ENCODE measurements at regions not wholly inside any gene's neighbourhood (a gene's known extent, or its start where the extent isn't known, plus 50 kb on each side); places are given as distances from the start of the nearest gene placed in this dataset.
A peak's percentile ranks its signal among the peaks of the same experiment; 100 is the strongest.

GRCh38 chr9:109681301-109681700 is 98.7 kb upstream of the PALM2AKAP2 start:
- TF ChIP-seq, protein P1, sequence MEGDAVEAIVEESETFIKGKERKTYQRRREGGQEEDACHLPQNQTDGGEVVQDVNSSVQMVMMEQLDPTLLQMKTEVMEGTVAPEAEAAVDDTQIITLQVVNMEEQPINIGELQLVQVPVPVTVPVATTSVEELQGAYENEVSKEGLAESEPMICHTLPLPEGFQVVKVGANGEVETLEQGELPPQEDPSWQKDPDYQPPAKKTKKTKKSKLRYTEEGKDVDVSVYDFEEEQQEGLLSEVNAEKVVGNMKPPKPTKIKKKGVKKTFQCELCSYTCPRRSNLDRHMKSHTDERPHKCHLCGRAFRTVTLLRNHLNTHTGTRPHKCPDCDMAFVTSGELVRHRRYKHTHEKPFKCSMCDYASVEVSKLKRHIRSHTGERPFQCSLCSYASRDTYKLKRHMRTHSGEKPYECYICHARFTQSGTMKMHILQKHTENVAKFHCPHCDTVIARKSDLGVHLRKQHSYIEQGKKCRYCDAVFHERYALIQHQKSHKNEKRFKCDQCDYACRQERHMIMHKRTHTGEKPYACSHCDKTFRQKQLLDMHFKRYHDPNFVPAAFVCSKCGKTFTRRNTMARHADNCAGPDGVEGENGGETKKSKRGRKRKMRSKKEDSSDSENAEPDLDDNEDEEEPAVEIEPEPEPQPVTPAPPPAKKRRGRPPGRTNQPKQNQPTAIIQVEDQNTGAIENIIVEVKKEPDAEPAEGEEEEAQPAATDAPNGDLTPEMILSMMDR (IDR thresholded peaks at IDR 0.05; ENCODE audit: insufficient read depth, low read depth, low read length): no peak
- DNase-seq (ENCODE audit: low read depth): no peak
- Histone ChIP-seq H3K36me3 (ENCODE audit: control insufficient read depth, insufficient read depth, low read length) (no peaks in the 10 kb centered on the region), H3K27me3 (ENCODE audit: control insufficient read depth, insufficient read depth, low read length) (peaks cover 2% of the 10 kb centered on the region; the same call in 1 of the 2 replicates), H3K4me3 (ENCODE audit: low read depth, low read length) (no peak overlapping the region)
- CTCF ChIA-PET: no interaction called here
- POLR2A ChIA-PET: no interaction called here

GRCh38 chr9:109682227-109682626 is 97.8 kb upstream of the PALM2AKAP2 start:
- TF ChIP-seq, protein P1 (IDR thresholded peaks at IDR 0.05; ENCODE audit: insufficient read depth, low read depth, low read length): no peak
- CTCF ChIA-PET: no interaction called here
- Histone ChIP-seq H3K27me3 (ENCODE audit: control insufficient read depth, insufficient read depth, low read length) (peaks cover 2% of the 10 kb centered on the region; the same call in 1 of the 2 replicates), H3K36me3 (ENCODE audit: control insufficient read depth, insufficient read depth, low read length) (no peaks in the 10 kb centered on the region), H3K4me3 (ENCODE audit: low read depth, low read length) (no peak overlapping the region)
- POLR2A ChIA-PET: no interaction called here
- no peak for DNase-seq (ENCODE audit: low read depth)

DNA sequence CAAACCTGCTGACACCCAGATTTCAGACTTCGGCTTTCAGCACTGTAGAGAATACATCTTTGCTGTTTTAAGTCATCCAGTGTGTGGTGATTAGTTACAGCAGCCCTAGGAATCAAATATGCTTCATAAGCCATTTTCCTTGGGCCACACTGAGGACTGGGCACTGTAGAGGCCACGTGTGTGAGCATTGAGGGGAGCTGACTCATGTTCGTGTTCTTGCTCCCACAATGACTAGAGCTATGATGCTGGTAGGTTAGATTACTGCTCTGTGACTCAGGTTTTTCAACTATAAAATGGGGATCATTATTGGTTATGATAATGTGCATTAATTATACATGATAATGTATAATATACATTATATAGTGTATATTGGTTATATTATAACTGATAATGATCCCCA is 96.5 kb upstream of the PALM2AKAP2 start:
- POLR2A ChIA-PET: no interaction called here
- no peak for DNase-seq (ENCODE audit: low read depth)
- TF ChIP-seq, protein P1 (IDR thresholded peaks at IDR 0.05; ENCODE audit: insufficient read depth, low read depth, low read length): no peak

DNA sequence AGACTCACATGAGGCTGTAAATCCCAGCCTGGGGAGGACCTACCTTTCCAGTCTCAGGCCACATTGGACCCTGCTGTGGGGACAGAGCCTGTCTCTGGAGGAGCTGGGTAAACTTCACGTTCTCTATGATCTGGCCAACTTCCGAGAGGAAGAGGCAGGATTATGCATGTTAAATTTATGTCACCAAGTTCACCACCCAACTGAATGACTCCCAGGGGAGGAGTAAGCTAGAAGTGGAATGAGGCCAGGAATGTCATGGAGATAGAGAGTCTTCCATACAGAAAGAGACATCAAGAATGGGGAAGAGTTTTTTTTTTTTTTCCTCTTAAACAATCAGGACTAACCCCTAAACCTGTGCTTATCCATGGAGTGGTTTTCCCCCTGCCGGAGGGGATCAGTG is 90.3 kb upstream of the PALM2AKAP2 start:
- Histone ChIP-seq H3K4me3 (ENCODE audit: low read depth, low read length) (no peak overlapping the region), H3K27me3 (ENCODE audit: control insufficient read depth, insufficient read depth, low read length) (no peaks in the 10 kb centered on the region), H3K36me3 (ENCODE audit: control insufficient read depth, insufficient read depth, low read length) (no peaks in the 10 kb centered on the region)
- POLR2A ChIA-PET: no interaction called here
- TF ChIP-seq, protein P1 (IDR thresholded peaks at IDR 0.05; ENCODE audit: insufficient read depth, low read depth, low read length): no peak
- no peak for DNase-seq (ENCODE audit: low read depth)
- CTCF ChIA-PET: interaction anchor here (0.6 kb wide), 1 partner anchor 140 kb away, joined by 3 read pairs; no protein-coding TSS in a partner anchor

More for the DNA sequence above, 96.5 kb upstream of the PALM2AKAP2 start:
- Histone ChIP-seq H3K4me3 (ENCODE audit: low read depth, low read length) (no peak overlapping the region), H3K27me3 (ENCODE audit: control insufficient read depth, insufficient read depth, low read length) (peaks cover 2% of the 10 kb centered on the region; the same call in 1 of the 2 replicates), H3K36me3 (ENCODE audit: control insufficient read depth, insufficient read depth, low read length) (no peaks in the 10 kb centered on the region)
- CTCF ChIA-PET: no interaction called here

DNA sequence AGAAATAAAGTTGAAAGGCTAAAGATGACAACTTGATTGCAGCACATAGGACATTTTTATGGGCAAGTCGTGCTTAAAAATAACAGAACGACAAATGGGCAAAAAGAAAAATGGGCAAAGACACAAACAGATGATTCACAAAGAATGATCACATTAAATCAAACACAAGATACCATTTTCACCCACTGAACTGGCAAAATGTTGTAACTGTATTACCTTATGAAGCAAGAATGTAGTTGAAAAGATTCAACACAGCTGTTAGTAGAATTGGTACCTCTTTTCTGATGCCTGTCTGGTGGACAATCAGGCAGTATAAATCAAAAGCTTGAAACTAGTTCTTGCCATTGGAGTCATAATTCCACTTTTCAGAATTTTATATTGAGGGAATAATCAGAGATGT is 81.0 kb upstream of the PALM2AKAP2 start:
- POLR2A ChIA-PET: no interaction called here
- CTCF ChIA-PET: no interaction called here
- Histone ChIP-seq H3K36me3 (ENCODE audit: control insufficient read depth, insufficient read depth, low read length) (no peaks in the 10 kb centered on the region), H3K4me3 (ENCODE audit: low read depth, low read length) (no peak overlapping the region), H3K27me3 (ENCODE audit: control insufficient read depth, insufficient read depth, low read length) (peaks cover 5% of the 10 kb centered on the region; the same call in 1 of the 2 replicates)
- peak; percentile 29 for DNase-seq (ENCODE audit: low read depth)
- TF ChIP-seq, protein P1 (IDR thresholded peaks at IDR 0.05; ENCODE audit: insufficient read depth, low read depth, low read length): no peak

Data from BJ (cell line).